SU-DHL-6 (cell line): ENCODE measurements at regions not wholly inside any gene's neighbourhood (a gene's known extent, or its start where the extent isn't known, plus 50 kb on each side); places are given as distances from the start of the nearest gene placed in this dataset.

Experiments
- CTCF ChIP-seq: fragments of 200-600 bp; sonication (generic); IDR thresholded peaks from one replicate; pipeline ENCODE4 v1.5.1; 2017; ENCODE audit warnings: antibody characterized with exemption, mild to moderate bottlenecking, low read length, moderate library complexity; ENCODE audit not compliant: insufficient read depth, poor library complexity, severe bottlenecking
- EZH2phosphoT487 ChIP-seq: fragments of 200-600 bp; sonication (generic), shearing (Covaris generic); conservative IDR thresholded peaks from 2 replicates; pipeline ENCODE4 v1.6.1; 2018; ENCODE audit warnings: mild to moderate bottlenecking, antibody characterized with exemption, low read length, moderate library complexity, mixed read lengths

- no peak for TF ChIP-seq CTCF
- no peak for TF ChIP-seq EZH2phosphoT487
These were observed 117.5 kb upstream of the PRPS1L1 start for GRCh38 chr7:18145160-18145559.
